CD14-positive monocyte (primary cell): ENCODE measurements at regions not wholly inside any gene's neighbourhood (a gene's known extent, or its start where the extent isn't known, plus 50 kb on each side); places are given as distances from the start of the nearest gene placed in this dataset.

ENCODE experiments used
- DNase-seq, 3 donors: peaks; one replicate each; pipeline ENCODE4 v3.0.0-alpha.2; 2011 to 2022
- H2AFZ ChIP-seq: 2 replicates; pipeline ENCODE4 v1.6.0; 2012; ENCODE audit warnings: mild to moderate bottlenecking, low read depth, low read length, inconsistent platforms; ENCODE audit not compliant: insufficient read depth, poor library complexity, severe bottlenecking
- H3K27ac ChIP-seq, 2 donors: 1 replicate in 1 of 2; 2 replicates in 1 of 2; pipeline ENCODE4 v1.5.1; 2012 to 2013; ENCODE audit warnings: low read length in 2 of 2, control low read depth in 1 of 2, inconsistent platforms in 1 of 2, low read depth in 1 of 2, mild to moderate bottlenecking in 1 of 2
- H3K27me3 ChIP-seq, 2 donors: one replicate each; pipeline versions ENCODE4 v1.6.0 to v1.6.1; 2011 to 2013; ENCODE audit warnings: low read length in 2 of 2; ENCODE audit not compliant: control insufficient read depth in 2 of 2, insufficient read depth in 2 of 2
- H3K36me3 ChIP-seq, 2 donors: replicated peaks in 1 of 2; 1 replicate in 1 of 2; 2 replicates in 1 of 2; pipeline versions ENCODE4 v1.5.1 to v1.6.1; 2012 to 2013; ENCODE audit warnings: low read length in 2 of 2, control low read depth in 1 of 2, inconsistent platforms in 1 of 2, mild to moderate bottlenecking in 1 of 2; ENCODE audit not compliant: insufficient read depth in 2 of 2, control insufficient read depth in 1 of 2
- H3K4me1 ChIP-seq, 2 donors: 1 replicate in 1 of 2; 2 replicates in 1 of 2; pipeline versions ENCODE4 v1.5.1 to v1.6.1; 2012 to 2013; ENCODE audit warnings: low read length in 2 of 2, control low read depth in 1 of 2, inconsistent platforms in 1 of 2, mild to moderate bottlenecking in 1 of 2, moderate library complexity in 1 of 2; ENCODE audit not compliant: insufficient read depth in 2 of 2, control insufficient read depth in 1 of 2
- H3K4me2 ChIP-seq: replicated peaks from 2 replicates; pipeline ENCODE3; 2012; ENCODE audit warnings: low read length, moderate library complexity, mild to moderate bottlenecking; ENCODE audit not compliant: poor library complexity, severe bottlenecking; ENCODE audit errors: extremely low read depth
- H3K4me3 ChIP-seq, 3 experiments: fragments of 200-600 bp in 1 of 3; sonication (generic) in 1 of 3; replicated peaks in 1 of 3; 1 replicate in 2 of 3; 2 replicates in 1 of 3; pipeline ENCODE4 v1.5.1; 2011 to 2013; ENCODE audit warnings: low read length in 3 of 3, mild to moderate bottlenecking in 3 of 3, control low read depth in 2 of 3, low read depth in 2 of 3, inconsistent platforms in 1 of 3, moderate library complexity in 1 of 3
- H3K79me2 ChIP-seq: 2 replicates; pipeline ENCODE4 v1.6.0; 2012; ENCODE audit warnings: mild to moderate bottlenecking, control low read depth, inconsistent platforms, low read length, moderate library complexity; ENCODE audit not compliant: insufficient read depth
- H3K9ac ChIP-seq: 2 replicates; pipeline ENCODE4 v1.6.0; 2017; ENCODE audit warnings: low read length, mild to moderate bottlenecking; ENCODE audit not compliant: insufficient read depth, poor library complexity, severe bottlenecking
- H3K9me3 ChIP-seq, 2 donors: replicated peaks in 1 of 2; 1 replicate in 1 of 2; 2 replicates in 1 of 2; pipeline versions ENCODE4 v1.5.1 to v1.6.1; 2012 to 2013; ENCODE audit warnings: low read length in 2 of 2, control low read depth in 1 of 2; ENCODE audit not compliant: control insufficient read depth in 1 of 2, insufficient read depth in 1 of 2
- H4K20me1 ChIP-seq: 2 replicates; pipeline ENCODE4 v1.6.0; 2012; ENCODE audit warnings: mild to moderate bottlenecking, low read length, control low read depth, moderate library complexity; ENCODE audit not compliant: insufficient read depth
- H3K27ac Mint-ChIP-seq, 7 donors: one replicate each; pipeline ENCODE4 v1.8.0; 2020; ENCODE audit warnings: mild to moderate bottlenecking in 7 of 7, mixed read lengths in 7 of 7, moderate library complexity in 6 of 7, inconsistent platforms in 2 of 7
- H3K27me3 Mint-ChIP-seq, 3 donors: one replicate each; pipeline ENCODE4 v1.8.0; 2021 to 2022; ENCODE audit warnings: low read depth in 3 of 3, mild to moderate bottlenecking in 3 of 3, mixed read lengths in 3 of 3, moderate library complexity in 3 of 3, inconsistent platforms in 1 of 3
- H3K36me3 Mint-ChIP-seq, 2 donors: one replicate each; pipeline ENCODE4 v1.8.0; 2020; ENCODE audit warnings: mixed read lengths in 2 of 2, inconsistent platforms in 1 of 2, mild to moderate bottlenecking in 1 of 2
- H3K4me1 Mint-ChIP-seq: one replicate; pipeline ENCODE4 v1.8.0; 2020; ENCODE audit warnings: mild to moderate bottlenecking, mixed read lengths
- H3K4me3 Mint-ChIP-seq, 2 donors: one replicate each; pipeline ENCODE4 v1.8.0; 2020; ENCODE audit warnings: mild to moderate bottlenecking in 2 of 2, mixed read lengths in 2 of 2, moderate library complexity in 1 of 2
- H3K9me3 Mint-ChIP-seq, 7 donors: one replicate each; pipeline ENCODE4 v1.8.0; 2020 to 2022; ENCODE audit warnings: mixed read lengths in 7 of 7, mild to moderate bottlenecking in 6 of 7, moderate library complexity in 6 of 7, inconsistent platforms in 2 of 7
- WGBS: methylation state at CpG from one replicate; pipeline ENCODE4 v1.1.5; 2013; ENCODE audit warnings: missing lambda C conversion rate; ENCODE audit not compliant: insufficient coverage; 5-methylcytosine and 5-hydroxymethylcytosine counted together
- intact Hi-C, 2 donors: fragments of 100-400 bp; cut with micrococcal nuclease; formaldehyde crosslinking; loops; one replicate each; pipeline versions ENCODE4 v1.15.0 to v1.15.1; 2023
- TF ChIP-seq, protein P1 (sequence below): fragments of 200-600 bp; IDR thresholded peaks from one replicate; pipeline ENCODE4 v1.8.0; 2022; ENCODE audit warnings: antibody characterized with exemption, mild to moderate bottlenecking

DNA sequence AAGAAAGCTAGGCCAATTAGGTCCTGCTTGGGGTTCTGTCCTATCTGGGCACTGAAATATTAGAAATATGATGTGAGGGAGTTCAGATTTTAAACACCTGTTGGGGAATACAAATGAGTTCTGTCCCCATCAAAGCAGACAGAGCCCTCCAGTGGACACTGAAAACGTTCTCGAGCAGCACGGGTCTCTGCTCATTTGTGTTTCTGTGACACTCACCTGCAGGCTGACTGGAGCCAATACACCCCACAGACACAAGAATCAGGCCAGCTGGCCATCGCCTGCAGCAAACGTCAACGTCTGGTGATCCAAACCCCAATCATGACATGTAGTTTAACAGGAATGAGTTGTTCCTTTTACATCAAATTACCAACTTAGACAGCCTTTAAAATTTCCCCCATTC, 493.4 kb upstream of the TMEM132C start:
- H3K27me3 ChIP-seq, result no peaks in the 10 kb centered on the region
- intact Hi-C loops, result no loop called here
- no peaks in the 10 kb centered on the region for H3K36me3 ChIP-seq
- H3K27me3 Mint-ChIP-seq, result peaks cover 2 to 3% (median 3%) of the 10 kb centered on the region in 3 donors
- WGBS, result 21% methylated on average over 3 of the region's 6 CpGs
- no peaks in the 10 kb centered on the region for H3K4me1 ChIP-seq
- no peaks in the 10 kb centered on the region for H3K9me3 ChIP-seq
- H2AFZ ChIP-seq, result no peak overlapping the region
- no peak overlapping the region for H3K4me3 ChIP-seq
- H3K4me2 ChIP-seq, result no peak overlapping the region
- TF ChIP-seq, protein P1, sequence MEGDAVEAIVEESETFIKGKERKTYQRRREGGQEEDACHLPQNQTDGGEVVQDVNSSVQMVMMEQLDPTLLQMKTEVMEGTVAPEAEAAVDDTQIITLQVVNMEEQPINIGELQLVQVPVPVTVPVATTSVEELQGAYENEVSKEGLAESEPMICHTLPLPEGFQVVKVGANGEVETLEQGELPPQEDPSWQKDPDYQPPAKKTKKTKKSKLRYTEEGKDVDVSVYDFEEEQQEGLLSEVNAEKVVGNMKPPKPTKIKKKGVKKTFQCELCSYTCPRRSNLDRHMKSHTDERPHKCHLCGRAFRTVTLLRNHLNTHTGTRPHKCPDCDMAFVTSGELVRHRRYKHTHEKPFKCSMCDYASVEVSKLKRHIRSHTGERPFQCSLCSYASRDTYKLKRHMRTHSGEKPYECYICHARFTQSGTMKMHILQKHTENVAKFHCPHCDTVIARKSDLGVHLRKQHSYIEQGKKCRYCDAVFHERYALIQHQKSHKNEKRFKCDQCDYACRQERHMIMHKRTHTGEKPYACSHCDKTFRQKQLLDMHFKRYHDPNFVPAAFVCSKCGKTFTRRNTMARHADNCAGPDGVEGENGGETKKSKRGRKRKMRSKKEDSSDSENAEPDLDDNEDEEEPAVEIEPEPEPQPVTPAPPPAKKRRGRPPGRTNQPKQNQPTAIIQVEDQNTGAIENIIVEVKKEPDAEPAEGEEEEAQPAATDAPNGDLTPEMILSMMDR, result no peak
- no peaks in the 10 kb centered on the region for H4K20me1 ChIP-seq
- H3K27ac ChIP-seq, result no peak overlapping the region
- H3K79me2 ChIP-seq, result no peaks in the 10 kb centered on the region
- no peak overlapping the region for H3K27ac Mint-ChIP-seq
- H3K36me3 Mint-ChIP-seq, result no peaks in the 10 kb centered on the region
- no peaks in the 10 kb centered on the region for H3K9me3 Mint-ChIP-seq
- no peak for DNase-seq
- no peak overlapping the region for H3K9ac ChIP-seq
- H3K4me3 Mint-ChIP-seq, result no peak overlapping the region
- no peaks in the 10 kb centered on the region for H3K4me1 Mint-ChIP-seq

DNA sequence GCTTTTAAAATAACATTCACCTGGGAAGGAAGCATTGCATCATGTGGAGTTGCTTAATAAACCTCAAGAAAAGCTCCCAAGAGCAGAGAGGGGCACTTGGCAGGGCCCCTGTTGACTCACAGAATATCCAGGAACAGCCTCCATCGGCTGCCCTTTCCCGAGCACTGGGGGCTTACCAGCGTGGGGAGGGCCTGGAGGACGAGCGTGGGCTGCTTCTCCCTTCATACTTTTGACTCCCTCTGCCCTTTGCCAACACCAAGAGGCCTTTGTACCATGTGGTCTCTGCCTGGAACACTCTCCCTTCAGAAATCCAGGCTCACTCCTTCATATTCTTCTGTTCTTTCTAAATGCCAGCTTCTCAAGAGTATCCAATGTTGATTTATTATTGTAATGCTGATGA, 492.1 kb upstream of the TMEM132C start:
- H3K4me3 Mint-ChIP-seq, result no peak overlapping the region
- no peaks in the 10 kb centered on the region for H3K4me1 Mint-ChIP-seq
- no peak overlapping the region for H3K27ac Mint-ChIP-seq
- no peaks in the 10 kb centered on the region for H3K4me1 ChIP-seq
- 9% methylated on average over 5 of the region's 5 CpGs for WGBS
- no peaks in the 10 kb centered on the region for H3K27me3 ChIP-seq
- TF ChIP-seq, protein P1, result no peak
- no peaks in the 10 kb centered on the region for H4K20me1 ChIP-seq
- no peak overlapping the region for H3K9ac ChIP-seq
- no peak overlapping the region for H3K4me2 ChIP-seq
- no peaks in the 10 kb centered on the region for H3K9me3 ChIP-seq
- no peaks in the 10 kb centered on the region for H3K36me3 ChIP-seq
- DNase-seq, result no peak
- intact Hi-C loops, result no loop called here
- no peaks in the 10 kb centered on the region for H3K79me2 ChIP-seq
- H3K27me3 Mint-ChIP-seq, result peaks cover 2 to 3% (median 3%) of the 10 kb centered on the region in 3 donors
- no peak overlapping the region for H2AFZ ChIP-seq
- H3K36me3 Mint-ChIP-seq, result no peaks in the 10 kb centered on the region
- no peak overlapping the region for H3K27ac ChIP-seq
- peaks cover 0 to 5% (median 0%) of the 10 kb centered on the region in 7 donors for H3K9me3 Mint-ChIP-seq
- no peak overlapping the region for H3K4me3 ChIP-seq
